ENCODE measurements at regions not wholly inside any gene's neighbourhood (a gene's known extent, or its start where the extent isn't known, plus 50 kb on each side); places are given as distances from the start of the nearest gene placed in this dataset.

DNA sequence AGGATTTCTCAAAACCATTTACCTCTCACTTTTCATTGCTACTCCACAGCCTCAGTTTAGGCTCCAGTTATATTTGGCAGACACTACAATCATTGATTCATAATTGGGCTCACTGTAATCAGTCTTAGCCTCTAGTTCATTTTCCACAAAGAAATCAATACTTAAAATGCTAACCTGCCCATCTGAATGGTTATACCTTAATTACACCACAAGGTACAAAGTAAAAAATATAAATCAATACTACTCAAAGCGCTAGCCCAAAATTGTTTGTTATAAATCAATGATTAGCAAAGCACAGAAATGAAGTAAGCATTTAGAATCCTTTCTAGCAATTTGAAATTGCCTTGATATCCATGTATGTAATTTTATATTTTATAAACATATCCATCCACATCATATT lies 222.6 kb upstream of the NDST3 start:
- peaks cover 9% of the 10 kb centered on the region; the same call in 1 of the 2 replicates for H3K4me1 ChIP-seq (replicated peaks)
- H3K4me3 ChIP-seq: no peak overlapping the region
- H3K27ac ChIP-seq: no peak overlapping the region
- no peak for DNase-seq (ENCODE audit: low read depth in 1 of 2, low spot score in 2 of 2)
- H3K27me3 ChIP-seq (replicated peaks): no peaks in the 10 kb centered on the region
- H3K9me3 ChIP-seq (replicated peaks): no peaks in the 10 kb centered on the region
- no peaks in the 10 kb centered on the region for H3K36me3 ChIP-seq

DNA sequence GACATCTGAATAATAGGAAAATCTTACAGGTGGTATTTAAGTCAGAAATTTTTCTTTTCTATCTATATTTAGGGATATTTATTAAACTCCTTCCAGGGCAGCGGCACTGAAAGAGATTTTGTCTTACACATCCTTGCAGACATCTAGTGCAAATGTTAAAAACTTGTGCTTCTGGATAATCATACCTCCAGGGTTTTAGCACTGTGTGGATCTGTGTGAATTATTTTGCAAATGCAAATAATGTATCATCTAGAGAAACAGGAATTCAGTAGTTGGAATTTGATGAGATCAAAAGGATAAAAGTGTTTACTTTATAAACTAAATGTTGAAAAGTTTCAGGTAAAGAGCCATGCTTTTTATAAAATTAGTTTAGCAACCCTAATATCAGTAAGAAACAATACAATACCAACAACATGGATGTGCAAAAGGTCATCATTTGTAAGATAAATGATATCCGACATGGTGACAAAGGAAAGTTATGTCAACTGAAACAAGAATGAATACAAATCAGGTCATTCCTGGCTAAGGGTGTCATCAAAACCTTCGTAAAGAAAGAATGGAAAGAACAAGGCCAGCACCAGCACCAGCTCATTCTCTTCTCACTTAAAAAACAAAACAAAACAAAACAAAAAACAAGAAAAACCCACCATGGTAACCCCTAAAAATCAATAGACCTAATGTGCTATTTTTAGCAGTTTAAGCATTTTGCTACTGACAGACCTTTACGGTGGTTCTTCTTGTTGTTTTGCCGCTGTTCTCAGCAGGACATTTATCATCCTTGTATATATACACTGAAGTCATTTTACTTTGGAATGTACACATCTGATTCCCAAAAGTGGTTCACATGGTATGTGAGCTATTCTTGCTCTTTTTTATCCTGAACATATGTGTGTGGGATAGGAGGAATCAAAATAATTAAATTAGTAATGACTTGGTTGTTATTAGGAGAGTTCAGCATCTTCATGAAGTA lies 219.7 kb upstream of the NDST3 start:
- peak in 1 of 2 experiments; percentile 28 for DNase-seq (ENCODE audit: low read depth in 1 of 2, low spot score in 2 of 2)
- H3K36me3 ChIP-seq: no peaks in the 10 kb centered on the region
- H3K4me3 ChIP-seq: no peak overlapping the region
- peaks cover 9% of the 10 kb centered on the region; the same call in 1 of the 2 replicates for H3K4me1 ChIP-seq (replicated peaks)
- no peak overlapping the region for H3K27ac ChIP-seq
- no peaks in the 10 kb centered on the region for H3K27me3 ChIP-seq (replicated peaks)
- no peaks in the 10 kb centered on the region for H3K9me3 ChIP-seq (replicated peaks)

DNA sequence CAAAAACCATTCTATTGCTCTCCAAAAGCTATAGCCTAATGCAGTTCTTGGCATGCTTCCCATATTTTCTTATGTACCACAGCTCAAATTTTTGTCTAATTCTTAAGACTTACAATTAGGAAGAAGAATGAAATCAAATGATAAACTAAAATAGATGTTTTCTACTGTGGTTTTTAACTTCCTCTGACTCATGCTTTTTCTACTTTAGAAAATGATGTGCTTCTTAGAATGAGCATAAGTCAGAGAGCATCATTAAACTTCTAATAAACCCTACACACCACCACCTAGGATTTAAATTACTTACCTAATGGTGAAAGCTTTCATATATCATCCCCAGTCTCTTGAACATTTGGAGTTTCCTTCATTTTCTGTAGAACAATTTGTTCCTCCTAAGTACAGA lies 217.0 kb upstream of the NDST3 start:
- DNase-seq (ENCODE audit: low read depth in 1 of 2, low spot score in 2 of 2): peak in 1 of 2 experiments; percentile 3
- Histone ChIP-seq H3K9me3 (replicated peaks) (no peaks in the 10 kb centered on the region), H3K4me3 (no peak overlapping the region), H3K4me1 (replicated peaks) (peaks cover 9% of the 10 kb centered on the region; the same call in 1 of the 2 replicates), H3K36me3 (no peaks in the 10 kb centered on the region), H3K27me3 (replicated peaks) (no peaks in the 10 kb centered on the region), H3K27ac (no peak overlapping the region)

DNA sequence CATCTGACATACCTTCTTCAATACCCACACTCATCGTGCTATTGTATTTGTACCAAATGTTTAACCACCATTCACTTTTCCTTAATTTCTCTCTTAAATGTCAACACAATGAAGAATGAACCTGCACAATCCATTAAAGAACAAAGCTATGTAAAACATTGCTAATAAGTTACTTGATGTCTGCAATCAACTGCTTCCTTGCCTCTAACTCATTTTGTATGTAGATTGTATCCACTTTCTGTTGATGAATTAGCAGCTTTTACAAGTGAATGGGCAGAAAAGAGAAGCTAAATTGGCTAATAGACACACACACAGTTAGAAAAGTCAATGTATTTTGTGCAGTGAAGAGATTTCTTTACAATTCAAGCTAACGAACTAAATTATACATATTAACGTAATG lies 212.5 kb upstream of the NDST3 start:
- DNase-seq (ENCODE audit: low read depth in 1 of 2, low spot score in 2 of 2): no peak
- Histone ChIP-seq H3K4me1 (replicated peaks) (no peaks in the 10 kb centered on the region), H3K36me3 (no peaks in the 10 kb centered on the region), H3K27ac (no peak overlapping the region), H3K9me3 (replicated peaks) (no peaks in the 10 kb centered on the region), H3K27me3 (replicated peaks) (no peaks in the 10 kb centered on the region), H3K4me3 (no peak overlapping the region)

DNA sequence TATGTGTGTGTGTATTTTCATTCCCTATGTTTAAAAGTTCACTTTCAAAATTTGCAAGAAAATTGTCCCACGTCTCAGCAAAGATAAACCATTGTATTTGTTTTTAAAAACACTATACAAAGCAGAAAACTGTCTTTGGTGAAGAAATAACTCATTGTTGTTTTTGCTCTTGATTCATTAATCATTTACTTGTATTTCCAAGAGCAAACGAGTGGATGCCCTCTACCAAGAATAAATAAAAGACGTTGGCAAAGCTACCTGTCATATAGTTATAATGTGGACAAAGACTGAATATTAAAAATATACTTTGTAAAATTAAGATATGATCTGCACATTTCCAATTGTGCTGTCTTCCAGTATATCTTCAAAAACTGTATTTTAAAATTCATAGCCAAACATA lies 210.9 kb upstream of the NDST3 start:
- Histone ChIP-seq H3K9me3 (replicated peaks) (no peaks in the 10 kb centered on the region), H3K27me3 (replicated peaks) (no peaks in the 10 kb centered on the region), H3K4me3 (no peak overlapping the region), H3K4me1 (replicated peaks) (no peaks in the 10 kb centered on the region), H3K36me3 (no peaks in the 10 kb centered on the region), H3K27ac (no peak overlapping the region)
- DNase-seq (ENCODE audit: low read depth in 1 of 2, low spot score in 2 of 2): no peak

DNA sequence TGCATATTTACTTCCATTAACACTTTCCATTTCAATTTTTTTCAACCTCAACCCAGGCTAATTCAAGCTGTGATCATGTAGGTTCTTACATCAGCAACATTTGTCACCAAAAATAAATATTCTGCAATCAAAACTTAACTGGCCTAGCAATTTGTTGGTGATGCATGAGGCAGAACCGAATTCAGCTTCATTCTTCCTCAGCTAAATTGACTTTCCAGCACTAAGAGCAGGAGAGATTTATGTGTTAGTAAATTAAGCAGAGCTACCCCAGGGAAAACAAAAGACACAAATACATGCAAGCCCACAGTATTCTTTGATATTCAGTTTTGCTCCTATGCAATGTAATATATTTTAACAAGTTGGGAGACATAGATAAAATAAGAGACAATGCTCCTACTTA lies 208.7 kb upstream of the NDST3 start:
- Histone ChIP-seq H3K27ac (no peak overlapping the region), H3K4me1 (replicated peaks) (no peaks in the 10 kb centered on the region), H3K4me3 (no peak overlapping the region), H3K9me3 (replicated peaks) (no peaks in the 10 kb centered on the region), H3K27me3 (replicated peaks) (no peaks in the 10 kb centered on the region), H3K36me3 (no peaks in the 10 kb centered on the region)
- DNase-seq (ENCODE audit: low read depth in 1 of 2, low spot score in 2 of 2): no peak

DNA sequence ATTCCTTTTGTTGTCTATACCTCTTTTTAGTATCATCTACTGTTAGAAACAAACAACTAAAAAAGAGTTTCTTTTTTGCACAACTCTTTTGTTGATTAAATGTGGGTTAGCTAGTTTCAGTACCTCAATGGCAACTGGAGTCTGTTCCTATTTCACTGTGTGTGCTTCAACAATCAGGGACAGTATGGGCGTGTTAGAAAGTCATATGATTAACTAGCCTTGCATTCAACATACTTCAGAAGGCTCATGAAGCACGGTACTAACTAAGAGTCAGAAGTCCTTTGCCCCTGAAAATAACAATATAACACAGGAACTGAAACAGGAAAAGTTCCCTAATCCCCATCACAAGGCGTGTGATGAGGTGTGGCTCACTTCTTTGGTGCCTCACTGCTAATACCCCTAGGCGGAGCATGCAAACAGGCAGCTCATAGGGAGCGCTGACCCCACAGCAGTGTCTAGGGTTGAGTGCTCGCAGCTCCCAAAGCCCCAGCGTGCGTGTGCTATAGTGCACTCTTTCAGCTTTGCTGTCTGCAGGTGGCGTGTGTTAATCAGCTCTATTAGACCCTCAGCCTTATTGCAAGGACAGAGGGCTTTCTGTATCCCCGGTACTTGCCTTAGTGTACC lies 203.1 kb upstream of the NDST3 start:
- H3K4me3 ChIP-seq: no peak overlapping the region

DNA sequence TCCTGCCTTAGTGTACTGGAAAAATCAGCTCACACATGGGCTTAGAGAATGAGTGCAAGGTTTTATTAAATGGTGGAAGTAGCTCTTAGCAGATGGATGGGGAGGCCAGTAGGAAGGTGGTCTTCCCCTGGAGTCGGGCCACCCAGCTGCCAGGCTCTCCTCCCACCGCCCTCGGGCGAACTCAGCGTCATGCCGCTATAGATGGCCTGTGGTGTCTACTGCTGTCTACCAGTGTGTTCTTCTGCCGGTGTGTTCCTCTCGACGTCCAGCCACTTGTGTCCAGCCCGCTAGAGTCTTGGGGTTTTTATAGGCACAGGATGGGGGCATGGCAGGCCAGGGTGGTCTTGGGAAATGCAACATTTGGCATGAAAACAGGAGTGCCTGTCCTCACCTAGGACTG lies 198.7 kb upstream of the NDST3 start:
- no peak for DNase-seq (ENCODE audit: low read depth in 1 of 2, low spot score in 2 of 2)
- H3K4me1 ChIP-seq (replicated peaks): no peaks in the 10 kb centered on the region
- H3K9me3 ChIP-seq (replicated peaks): no peaks in the 10 kb centered on the region
- H3K27me3 ChIP-seq (replicated peaks): no peaks in the 10 kb centered on the region
- H3K36me3 ChIP-seq: no peaks in the 10 kb centered on the region
- no peak overlapping the region for H3K4me3 ChIP-seq
- H3K27ac ChIP-seq: no peak overlapping the region

More for the DNA sequence above, 203.1 kb upstream of the NDST3 start:
- no peaks in the 10 kb centered on the region for H3K9me3 ChIP-seq (replicated peaks)
- H3K4me1 ChIP-seq (replicated peaks): no peaks in the 10 kb centered on the region
- DNase-seq (ENCODE audit: low read depth in 1 of 2, low spot score in 2 of 2): no peak
- H3K27ac ChIP-seq: no peak overlapping the region
- H3K27me3 ChIP-seq (replicated peaks): no peaks in the 10 kb centered on the region
- H3K36me3 ChIP-seq: no peaks in the 10 kb centered on the region

DNA sequence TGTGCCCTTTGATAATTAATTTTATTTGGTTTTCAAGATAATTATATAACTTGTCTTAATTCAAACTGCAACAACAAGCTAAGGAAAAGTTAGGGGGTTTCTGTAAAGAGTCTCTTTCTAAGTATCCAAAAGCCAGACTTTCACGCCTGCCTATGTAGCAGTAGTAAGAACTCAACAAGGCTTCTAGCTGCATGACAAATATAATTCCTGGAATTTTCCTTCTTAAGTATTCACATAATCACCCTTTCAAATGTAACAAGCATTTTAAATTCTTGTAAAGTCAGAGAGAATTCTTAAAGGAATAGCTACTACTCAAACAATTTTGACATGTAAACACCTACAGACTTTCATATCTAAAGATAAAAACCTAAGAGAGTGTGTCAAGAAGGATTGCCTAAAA lies 189.7 kb upstream of the NDST3 start:
- Histone ChIP-seq H3K27ac (no peak overlapping the region), H3K9me3 (replicated peaks) (no peaks in the 10 kb centered on the region), H3K27me3 (replicated peaks) (no peaks in the 10 kb centered on the region), H3K36me3 (no peaks in the 10 kb centered on the region), H3K4me3 (no peak overlapping the region), H3K4me1 (replicated peaks) (no peaks in the 10 kb centered on the region)
- DNase-seq (ENCODE audit: low read depth in 1 of 2, low spot score in 2 of 2): no peak

DNA sequence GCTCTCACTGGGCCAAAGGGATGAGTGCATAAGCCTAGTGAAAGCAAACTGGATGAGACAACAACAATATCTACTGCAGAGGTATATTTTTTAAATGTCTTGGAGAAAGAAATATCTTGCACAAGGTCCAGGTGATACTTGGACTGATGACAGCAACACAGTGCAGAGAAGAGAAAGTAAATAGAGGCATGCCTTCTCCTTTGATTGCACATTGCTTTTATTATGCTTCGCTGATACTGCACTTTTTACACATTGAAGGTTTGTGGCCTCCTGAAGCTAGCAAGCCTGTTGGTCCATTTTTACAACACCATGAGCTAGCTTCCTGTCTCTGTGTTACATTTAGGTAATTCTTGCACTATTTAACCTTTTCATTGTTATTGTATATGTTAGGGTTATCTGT lies 189.0 kb upstream of the NDST3 start:
- Histone ChIP-seq H3K36me3 (no peaks in the 10 kb centered on the region), H3K4me1 (replicated peaks) (no peaks in the 10 kb centered on the region), H3K4me3 (no peak overlapping the region), H3K9me3 (replicated peaks) (no peaks in the 10 kb centered on the region), H3K27ac (no peak overlapping the region), H3K27me3 (replicated peaks) (no peaks in the 10 kb centered on the region)
- no peak for DNase-seq (ENCODE audit: low read depth in 1 of 2, low spot score in 2 of 2)

DNA sequence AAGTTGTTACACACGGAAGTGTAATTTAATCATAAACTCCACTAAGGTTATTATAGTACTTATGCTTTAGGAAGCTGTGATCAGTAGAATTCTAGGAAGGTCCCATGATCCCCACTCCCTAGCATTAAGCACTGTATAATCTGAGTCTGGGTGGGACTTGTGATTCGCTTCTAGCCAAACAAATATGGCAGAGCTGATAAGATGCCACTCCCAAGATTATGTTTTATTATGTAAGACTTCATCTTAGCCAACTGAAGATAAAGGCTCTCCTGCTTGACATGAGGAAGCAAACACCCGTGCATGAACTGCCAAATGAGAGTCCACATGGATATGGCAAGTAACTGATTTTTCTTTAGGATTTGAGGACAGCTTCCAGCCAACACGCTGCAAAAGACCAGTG lies 186.4 kb upstream of the NDST3 start:
- no peaks in the 10 kb centered on the region for H3K9me3 ChIP-seq (replicated peaks)
- no peaks in the 10 kb centered on the region for H3K27me3 ChIP-seq (replicated peaks)
- no peaks in the 10 kb centered on the region for H3K36me3 ChIP-seq
- H3K4me1 ChIP-seq (replicated peaks): no peaks in the 10 kb centered on the region
- DNase-seq (ENCODE audit: low read depth in 1 of 2, low spot score in 2 of 2): no peak
- no peak overlapping the region for H3K4me3 ChIP-seq
- no peak overlapping the region for H3K27ac ChIP-seq

DNA sequence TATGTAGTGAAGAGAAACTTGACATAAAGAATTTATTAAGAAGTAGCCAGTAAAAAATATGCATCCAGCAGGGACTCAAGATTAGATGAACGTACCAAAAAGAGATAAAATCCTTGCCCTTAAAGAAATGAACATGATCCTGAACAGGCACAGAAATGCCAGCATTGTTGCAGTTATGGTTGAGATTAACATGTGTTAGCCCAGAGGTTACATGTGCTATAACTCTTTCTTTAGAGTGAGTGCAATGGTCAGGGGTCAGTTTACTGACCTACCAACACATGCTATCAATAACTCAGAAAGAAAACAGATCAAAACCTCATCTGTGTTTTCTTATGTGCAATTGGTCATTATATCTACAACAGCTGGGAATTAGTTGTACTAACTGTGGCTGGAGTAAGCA lies 166.1 kb upstream of the NDST3 start:
- H3K27me3 ChIP-seq (replicated peaks): no peaks in the 10 kb centered on the region
- no peak overlapping the region for H3K4me3 ChIP-seq
- no peak overlapping the region for H3K27ac ChIP-seq
- no peaks in the 10 kb centered on the region for H3K4me1 ChIP-seq (replicated peaks)
- no peaks in the 10 kb centered on the region for H3K9me3 ChIP-seq (replicated peaks)
- H3K36me3 ChIP-seq: no peaks in the 10 kb centered on the region
- no peak for DNase-seq (ENCODE audit: low read depth in 1 of 2, low spot score in 2 of 2)

DNA sequence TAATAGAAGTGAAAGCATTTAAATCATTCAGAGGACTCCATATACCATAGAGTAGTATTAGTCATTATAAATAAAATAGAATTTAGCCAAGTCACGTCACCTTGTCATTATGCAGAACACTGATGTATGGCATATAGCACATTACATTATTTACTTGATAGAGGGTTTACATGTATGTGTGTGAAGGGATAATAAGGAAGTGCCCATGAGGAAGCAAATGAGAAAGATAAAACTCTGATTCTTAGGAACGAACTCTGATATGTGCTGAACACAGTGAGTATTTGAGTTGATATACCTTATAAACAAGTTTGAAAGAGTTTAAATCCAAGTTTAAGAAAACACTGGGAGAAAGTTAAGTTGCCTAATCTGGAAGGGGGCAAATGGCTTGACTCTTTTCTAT lies 160.5 kb upstream of the NDST3 start:
- Histone ChIP-seq H3K4me1 (replicated peaks) (no peaks in the 10 kb centered on the region), H3K9me3 (replicated peaks) (no peaks in the 10 kb centered on the region)

DNA sequence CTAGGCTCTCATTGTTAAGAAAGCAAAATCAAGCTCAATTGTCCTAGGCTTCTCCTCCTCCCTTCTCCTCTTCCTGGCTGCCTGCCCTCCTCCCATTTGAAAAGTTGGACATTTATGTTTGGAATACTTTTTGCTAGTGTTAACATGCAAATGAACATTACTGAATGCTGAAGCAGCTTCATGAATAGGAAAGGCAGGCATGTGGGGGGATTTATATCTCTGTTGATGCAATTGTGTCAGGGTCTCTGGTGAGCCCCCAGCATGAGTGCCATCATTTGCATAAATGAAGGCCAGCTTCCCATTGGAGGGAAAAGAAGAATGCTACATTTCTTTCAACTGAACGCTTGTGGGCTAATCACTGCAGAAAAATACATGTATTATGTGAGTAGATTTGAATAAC lies 160.1 kb upstream of the NDST3 start:
- no peak for DNase-seq (ENCODE audit: low read depth in 1 of 2, low spot score in 2 of 2)
- H3K27me3 ChIP-seq (replicated peaks): no peaks in the 10 kb centered on the region
- no peaks in the 10 kb centered on the region for H3K4me1 ChIP-seq (replicated peaks)

More for the DNA sequence above, 160.5 kb upstream of the NDST3 start:
- Histone ChIP-seq H3K4me3 (no peak overlapping the region), H3K27ac (no peak overlapping the region), H3K27me3 (replicated peaks) (no peaks in the 10 kb centered on the region), H3K36me3 (no peaks in the 10 kb centered on the region)
- DNase-seq (ENCODE audit: low read depth in 1 of 2, low spot score in 2 of 2): no peak

More for the DNA sequence above, 160.1 kb upstream of the NDST3 start:
- Histone ChIP-seq H3K27ac (no peak overlapping the region), H3K9me3 (replicated peaks) (no peaks in the 10 kb centered on the region), H3K4me3 (no peak overlapping the region), H3K36me3 (no peaks in the 10 kb centered on the region)
